ENCODE measurements at regions not wholly inside any gene's neighbourhood (a gene's known extent, or its start where the extent isn't known, plus 50 kb on each side); places are given as distances from the start of the nearest gene placed in this dataset.

GRCh38 chr4:34289489-34289888, 1954.8 kb downstream of the ARAP2 start:
- no peak for ATAC-seq
- Histone ChIP-seq H3K36me3 (ENCODE audit: control insufficient read depth, insufficient read depth, low read length) (no peaks in the 10 kb centered on the region), H3K27ac (ENCODE audit: low read length) (no peak overlapping the region), H3K4me1 (ENCODE audit: control insufficient read depth, insufficient read depth, low read length) (no peaks in the 10 kb centered on the region), H3K4me3 (ENCODE audit: low read length) (no peak overlapping the region), H3K27me3 (ENCODE audit: control insufficient read depth, insufficient read depth, low read length) (no peaks in the 10 kb centered on the region), H3K9me3 (ENCODE audit: control insufficient read depth, insufficient read depth, low read length) (no peaks in the 10 kb centered on the region)
- Mint-ChIP-seq H3K4me1 (no peaks in the 10 kb centered on the region), H3K4me3 (no peak overlapping the region), H3K36me3 (no peaks in the 10 kb centered on the region), H3K9me3 (peaks cover 11 to 14% of the 10 kb centered on the region in 2 donors), H3K27me3 (ENCODE audit: low read depth in 2 of 2) (no peaks in the 10 kb centered on the region), H3K27ac (no peak overlapping the region)
- TF ChIP-seq CTCF (IDR thresholded peaks at IDR 0.05), result no peak
- intact Hi-C loops (cut with micrococcal nuclease), result no loop called here
- DNase-seq, result no peak
- WGBS (ENCODE audit: insufficient coverage), result no CpG with 5 or more reads among the region's 3 CpGs

DNA sequence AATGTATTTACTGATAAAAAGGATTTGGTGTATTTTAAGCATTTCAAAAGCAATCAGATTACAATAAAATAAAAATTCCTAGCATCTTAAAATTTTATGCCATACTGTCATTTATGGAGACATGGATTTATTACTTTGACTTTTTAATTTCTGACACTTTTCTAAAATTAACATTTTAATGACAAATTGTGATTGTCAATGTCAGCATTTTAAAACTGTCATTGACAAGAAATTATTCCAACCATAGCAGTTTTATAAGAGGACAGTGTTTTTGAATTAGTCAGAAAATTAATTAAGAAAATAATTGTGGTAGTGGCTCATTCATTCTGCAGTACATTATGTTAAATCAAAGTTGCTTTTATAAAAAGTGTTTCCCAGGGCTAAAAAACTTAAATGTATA, 1954.4 kb downstream of the ARAP2 start:
- Mint-ChIP-seq H3K4me1 (no peaks in the 10 kb centered on the region), H3K9me3 (peaks cover 8 to 14% of the 10 kb centered on the region in 2 donors), H3K36me3 (no peaks in the 10 kb centered on the region), H3K4me3 (no peak overlapping the region), H3K27me3 (ENCODE audit: low read depth in 2 of 2) (no peaks in the 10 kb centered on the region), H3K27ac (no peak overlapping the region)
- Histone ChIP-seq H3K27ac (ENCODE audit: low read length) (no peak overlapping the region), H3K9me3 (ENCODE audit: control insufficient read depth, insufficient read depth, low read length) (no peaks in the 10 kb centered on the region), H3K36me3 (ENCODE audit: control insufficient read depth, insufficient read depth, low read length) (no peaks in the 10 kb centered on the region), H3K4me1 (ENCODE audit: control insufficient read depth, insufficient read depth, low read length) (no peaks in the 10 kb centered on the region), H3K27me3 (ENCODE audit: control insufficient read depth, insufficient read depth, low read length) (no peaks in the 10 kb centered on the region), H3K4me3 (ENCODE audit: low read length) (no peak overlapping the region)
- DNase-seq (no peak), ATAC-seq (no peak)
- no peak for TF ChIP-seq CTCF (IDR thresholded peaks at IDR 0.05)
- intact Hi-C loops (cut with micrococcal nuclease), result no loop called here

DNA sequence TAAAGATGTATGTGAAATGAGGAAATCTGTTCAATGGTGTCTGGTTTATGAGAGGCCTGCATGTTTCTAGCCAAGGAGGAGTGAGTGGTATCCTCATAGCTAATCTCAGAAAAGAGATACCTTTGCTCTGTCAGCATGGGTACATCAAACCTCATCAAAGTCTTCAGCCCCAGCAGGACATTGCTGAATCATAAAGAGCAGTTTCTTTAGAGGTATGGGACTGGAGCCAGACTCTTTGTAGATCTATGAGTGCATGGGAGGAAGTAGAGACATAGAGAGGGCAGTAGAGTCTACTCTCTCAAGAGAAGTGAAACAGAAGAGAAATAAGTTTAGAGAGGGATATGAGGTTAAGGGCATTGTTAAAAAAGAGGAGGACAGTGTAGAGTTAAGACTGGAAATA, 1950.9 kb downstream of the ARAP2 start:
- Mint-ChIP-seq H3K4me3 (no peak overlapping the region), H3K36me3 (no peaks in the 10 kb centered on the region), H3K27ac (no peak overlapping the region), H3K4me1 (no peaks in the 10 kb centered on the region), H3K9me3 (peaks cover 13 to 18% of the 10 kb centered on the region in 2 donors), H3K27me3 (ENCODE audit: low read depth in 2 of 2) (no peaks in the 10 kb centered on the region)
- no peak for DNase-seq
- no peak overlapping the region for H3K4me3 ChIP-seq (ENCODE audit: low read length)
- no peak for ATAC-seq
- no peaks in the 10 kb centered on the region for H3K36me3 ChIP-seq (ENCODE audit: control insufficient read depth, insufficient read depth, low read length)
- TF ChIP-seq CTCF (IDR thresholded peaks at IDR 0.05), result no peak
- no peaks in the 10 kb centered on the region for H3K27me3 ChIP-seq (ENCODE audit: control insufficient read depth, insufficient read depth, low read length)
- no peaks in the 10 kb centered on the region for H3K9me3 ChIP-seq (ENCODE audit: control insufficient read depth, insufficient read depth, low read length)
- H3K4me1 ChIP-seq (ENCODE audit: control insufficient read depth, insufficient read depth, low read length), result no peaks in the 10 kb centered on the region
- H3K27ac ChIP-seq (ENCODE audit: low read length), result no peak overlapping the region
- intact Hi-C loops (cut with micrococcal nuclease), result no loop called here

DNA sequence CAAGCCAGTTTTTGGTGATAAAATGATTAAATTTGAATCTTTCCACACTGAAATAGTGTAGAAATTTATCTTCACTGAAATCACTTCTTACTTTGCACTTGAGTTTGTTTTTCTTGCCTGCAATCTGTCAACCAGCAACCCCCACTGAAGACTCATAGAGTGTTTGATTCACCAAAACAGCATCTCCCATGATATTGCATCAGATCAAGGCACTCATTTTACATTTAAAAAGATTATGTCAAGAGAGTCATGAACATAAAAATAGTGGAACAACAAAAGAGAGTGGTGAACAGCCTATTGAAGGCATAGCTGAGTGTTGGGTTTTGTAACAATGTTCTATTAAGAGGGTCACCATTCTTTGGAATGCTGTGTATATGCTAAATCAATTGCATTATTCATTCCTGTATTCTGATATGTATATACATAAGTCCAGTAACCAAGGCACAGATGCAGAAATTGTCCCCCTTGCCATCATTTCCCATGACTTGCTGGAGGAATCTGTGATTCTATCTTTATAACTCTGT, 1934.9 kb downstream of the ARAP2 start:
- Histone ChIP-seq H3K4me1 (ENCODE audit: control insufficient read depth, insufficient read depth, low read length) (no peaks in the 10 kb centered on the region), H3K27me3 (ENCODE audit: control insufficient read depth, insufficient read depth, low read length) (no peaks in the 10 kb centered on the region), H3K9me3 (ENCODE audit: control insufficient read depth, insufficient read depth, low read length) (no peaks in the 10 kb centered on the region), H3K36me3 (ENCODE audit: control insufficient read depth, insufficient read depth, low read length) (no peaks in the 10 kb centered on the region), H3K4me3 (ENCODE audit: low read length) (no peak overlapping the region), H3K27ac (ENCODE audit: low read length) (no peak overlapping the region)
- Mint-ChIP-seq H3K27me3 (ENCODE audit: low read depth in 2 of 2) (no peaks in the 10 kb centered on the region), H3K27ac (no peak overlapping the region), H3K9me3 (peaks cover 11 to 22% of the 10 kb centered on the region in 2 donors), H3K4me1 (no peaks in the 10 kb centered on the region), H3K4me3 (no peak overlapping the region), H3K36me3 (peaks cover 6% of the 10 kb centered on the region)
- no peak for ATAC-seq
- TF ChIP-seq CTCF (IDR thresholded peaks at IDR 0.05), result no peak
- intact Hi-C loops (cut with micrococcal nuclease), result no loop called here
- DNase-seq, result no peak

Data from natural killer cell (primary cell).